Large intestine (tissue), 3 donors: ENCODE measurements at regions not wholly inside any gene's neighbourhood (a gene's known extent, or its start where the extent isn't known, plus 50 kb on each side); places are given as distances from the start of the nearest gene placed in this dataset.
"Not testable (repeated sequence)": the region's sequence is repeated elsewhere in the genome, so short reads cannot be mapped to it uniquely, and the experiment has no call there.

Experiments used
- DNase-seq, 2 donors: peaks; one replicate each; pipeline versions ENCODE4 v3.0.0 to v3.0.0-alpha.2; 2013
- H3K27ac ChIP-seq: one replicate; pipeline ENCODE4 v1.5.1; 2013; ENCODE audit warnings: low read length
- H3K27me3 ChIP-seq: 2 replicates; pipeline ENCODE4 v1.6.1; 2013; ENCODE audit warnings: low read length; ENCODE audit not compliant: control insufficient read depth, insufficient read depth
- H3K36me3 ChIP-seq: 2 replicates; pipeline ENCODE4 v1.6.1; 2013; ENCODE audit warnings: low read length; ENCODE audit not compliant: control insufficient read depth, insufficient read depth
- H3K4me1 ChIP-seq: one replicate; pipeline ENCODE4 v1.6.1; 2013; ENCODE audit warnings: low read length; ENCODE audit not compliant: control insufficient read depth, insufficient read depth
- H3K4me3 ChIP-seq: one replicate; pipeline ENCODE4 v1.5.1; 2013; ENCODE audit warnings: low read length
- H3K9me3 ChIP-seq: one replicate; pipeline ENCODE4 v1.6.1; 2013; ENCODE audit warnings: mild to moderate bottlenecking, low read depth, low read length, moderate library complexity; ENCODE audit not compliant: control insufficient read depth
- WGBS: methylation state at CpG from one replicate; pipeline ENCODE4 v1.1.5; 2013; ENCODE audit warnings: low lambda C conversion rate; ENCODE audit not compliant: insufficient coverage; 5-methylcytosine and 5-hydroxymethylcytosine counted together

- H3K27ac ChIP-seq, H3K9me3 ChIP-seq, H3K36me3 ChIP-seq, DNase-seq, H3K27me3 ChIP-seq, H3K4me3 ChIP-seq, H3K4me1 ChIP-seq: not testable (repeated sequence)
- no CpG with 5 or more reads among the region's 7 CpGs for WGBS
Observed at GRCh38 chr10:30703446-30703845, 73.9 kb upstream of the LYZL2 start.

GRCh38 chr10:30702860-30703259 lies 73.3 kb upstream of the LYZL2 start:
- WGBS, result 43% methylated on average over 2 of the region's 5 CpGs
- no peaks in the 10 kb centered on the region for H3K27me3 ChIP-seq
- no peak for DNase-seq
- H3K36me3 ChIP-seq, result no peaks in the 10 kb centered on the region
- H3K9me3 ChIP-seq, result no peaks in the 10 kb centered on the region
- no peaks in the 10 kb centered on the region for H3K4me1 ChIP-seq
- no peak overlapping the region for H3K27ac ChIP-seq
- H3K4me3 ChIP-seq, result no peak overlapping the region

GRCh38 chr10:30701451-30702173 lies 72.1 kb upstream of the LYZL2 start:
- Histone ChIP-seq H3K4me1 (no peaks in the 10 kb centered on the region), H3K4me3 (no peak overlapping the region), H3K27me3 (no peaks in the 10 kb centered on the region), H3K27ac (no peak overlapping the region), H3K36me3 (no peaks in the 10 kb centered on the region), H3K9me3 (no peaks in the 10 kb centered on the region)
- peak in 1 of 2 donors; percentile 8 for DNase-seq
- WGBS, result 100% methylated on average over 2 of the region's 13 CpGs

GRCh38 chr10:30697806-30698205 lies 68.3 kb upstream of the LYZL2 start:
- Histone ChIP-seq H3K4me3 (no peak overlapping the region), H3K36me3 (no peaks in the 10 kb centered on the region), H3K27ac (no peak overlapping the region), H3K9me3 (no peaks in the 10 kb centered on the region), H3K27me3 (no peaks in the 10 kb centered on the region), H3K4me1 (no peaks in the 10 kb centered on the region)
- no peak for DNase-seq
- WGBS, result 100% methylated on average over 2 of the region's 3 CpGs

GRCh38 chr10:30697221-30697620 lies 67.7 kb upstream of the LYZL2 start:
- H3K27ac ChIP-seq, H3K36me3 ChIP-seq, H3K4me3 ChIP-seq, DNase-seq, H3K9me3 ChIP-seq, H3K27me3 ChIP-seq, H3K4me1 ChIP-seq: not testable (repeated sequence)
- no CpG with 5 or more reads among the region's 17 CpGs for WGBS

- H3K4me3 ChIP-seq, H3K4me1 ChIP-seq, H3K36me3 ChIP-seq, H3K27ac ChIP-seq, H3K9me3 ChIP-seq, DNase-seq, H3K27me3 ChIP-seq: not testable (repeated sequence)
- no CpG with 5 or more reads among the region's 10 CpGs for WGBS
Observed at GRCh38 chr10:30696416-30697185, 67.0 kb upstream of the LYZL2 start.

GRCh38 chr10:30695481-30696236 lies 66.1 kb upstream of the LYZL2 start:
- not testable (repeated sequence) for DNase-seq, H3K36me3 ChIP-seq, H3K27me3 ChIP-seq, H3K4me3 ChIP-seq, H3K4me1 ChIP-seq, H3K27ac ChIP-seq, H3K9me3 ChIP-seq
- WGBS, result no CpG with 5 or more reads among the region's 18 CpGs

- no peaks in the 10 kb centered on the region for H3K36me3 ChIP-seq
- no peak overlapping the region for H3K4me3 ChIP-seq
- H3K27ac ChIP-seq, result no peak overlapping the region
- DNase-seq, result no peak
- no peaks in the 10 kb centered on the region for H3K27me3 ChIP-seq
- no peaks in the 10 kb centered on the region for H3K4me1 ChIP-seq
- H3K9me3 ChIP-seq, result no peaks in the 10 kb centered on the region
- 93% methylated on average over 3 of the region's 6 CpGs for WGBS
Observed at GRCh38 chr10:30694518-30695228, 65.1 kb upstream of the LYZL2 start.

GRCh38 chr10:30691639-30692015 lies 62.1 kb upstream of the LYZL2 start:
- H3K27ac ChIP-seq, result no peak overlapping the region
- H3K4me3 ChIP-seq, result no peak overlapping the region
- DNase-seq, result no peak
- peaks cover 4% of the 10 kb centered on the region for H3K27me3 ChIP-seq
- no peaks in the 10 kb centered on the region for H3K9me3 ChIP-seq
- WGBS, result no CpG with 5 or more reads among the region's 13 CpGs
- H3K4me1 ChIP-seq, result no peaks in the 10 kb centered on the region
- no peaks in the 10 kb centered on the region for H3K36me3 ChIP-seq

GRCh38 chr10:30690948-30691638 lies 61.5 kb upstream of the LYZL2 start:
- H3K4me1 ChIP-seq, H3K27me3 ChIP-seq, H3K4me3 ChIP-seq, H3K36me3 ChIP-seq, H3K9me3 ChIP-seq, H3K27ac ChIP-seq, DNase-seq: not testable (repeated sequence)
- 97% methylated on average over 5 of the region's 24 CpGs for WGBS
